NCI-H1694 treated with DMSO at 0.1 percent for 48 hours (cell line): ENCODE measurements at regions not wholly inside any gene's neighbourhood (a gene's known extent, or its start where the extent isn't known, plus 50 kb on each side); places are given as distances from the start of the nearest gene placed in this dataset.
"Not testable (repeated sequence)": the region's sequence is repeated elsewhere in the genome, so short reads cannot be mapped to it uniquely, and the experiment has no call there.

Source experiments
- DNase-seq: peaks from one replicate; lab custom pipeline; 2025; lab: John Stamatoyannopoulos, UW

GRCh38 chr3:77707281-77707680 lies 667.4 kb downstream of the ROBO2 start:
- DNase-seq, result no peak

GRCh38 chr3:77709155-77709554 lies 669.3 kb downstream of the ROBO2 start:
- DNase-seq, result no peak

- no peak for DNase-seq
These were observed 678.4 kb downstream of the ROBO2 start for GRCh38 chr3:77718311-77718710.

GRCh38 chr3:77720460-77720971 lies 680.6 kb downstream of the ROBO2 start:
- DNase-seq, result no peak

DNA sequence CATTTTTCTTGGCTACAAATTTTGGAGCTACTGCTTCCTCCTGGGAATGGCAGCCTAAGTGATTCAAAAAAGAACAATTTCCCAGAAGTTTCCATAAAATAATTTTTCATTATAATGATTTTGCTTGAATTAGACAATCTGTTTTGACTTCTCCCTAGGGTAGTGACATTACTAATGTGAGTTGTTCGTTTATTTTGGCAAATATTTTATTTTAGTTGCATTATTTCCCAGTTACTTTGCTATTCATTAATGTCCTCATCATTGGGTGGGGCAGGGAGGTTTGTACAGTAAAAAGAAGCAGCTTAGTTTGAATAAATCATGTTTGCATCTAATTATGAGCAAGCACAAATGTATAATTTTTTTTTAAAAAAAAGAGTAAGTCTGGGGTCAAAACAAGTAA lies 686.6 kb downstream of the ROBO2 start:
- no peak for DNase-seq

GRCh38 chr3:77746048-77746447 lies 706.1 kb downstream of the ROBO2 start:
- no peak for DNase-seq

DNA sequence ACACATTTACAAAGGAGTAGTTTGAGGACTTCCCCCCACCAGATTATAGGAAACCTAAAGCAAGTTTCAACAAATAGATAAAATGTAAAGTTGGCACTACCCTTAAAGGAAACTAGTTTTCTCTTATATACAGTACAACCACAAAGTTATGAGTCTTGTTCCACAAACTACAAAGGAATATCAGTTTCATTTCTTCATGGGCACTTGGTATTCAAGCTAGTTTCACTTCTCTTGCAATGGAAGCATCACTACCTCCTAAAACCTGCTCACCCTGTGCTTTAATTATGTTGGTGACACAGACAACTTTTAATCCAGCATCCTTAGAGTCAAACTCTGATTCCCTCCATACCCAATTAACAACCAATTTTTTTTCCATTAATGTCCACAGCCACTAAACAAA lies 707.0 kb downstream of the ROBO2 start:
- DNase-seq, result no peak

DNA sequence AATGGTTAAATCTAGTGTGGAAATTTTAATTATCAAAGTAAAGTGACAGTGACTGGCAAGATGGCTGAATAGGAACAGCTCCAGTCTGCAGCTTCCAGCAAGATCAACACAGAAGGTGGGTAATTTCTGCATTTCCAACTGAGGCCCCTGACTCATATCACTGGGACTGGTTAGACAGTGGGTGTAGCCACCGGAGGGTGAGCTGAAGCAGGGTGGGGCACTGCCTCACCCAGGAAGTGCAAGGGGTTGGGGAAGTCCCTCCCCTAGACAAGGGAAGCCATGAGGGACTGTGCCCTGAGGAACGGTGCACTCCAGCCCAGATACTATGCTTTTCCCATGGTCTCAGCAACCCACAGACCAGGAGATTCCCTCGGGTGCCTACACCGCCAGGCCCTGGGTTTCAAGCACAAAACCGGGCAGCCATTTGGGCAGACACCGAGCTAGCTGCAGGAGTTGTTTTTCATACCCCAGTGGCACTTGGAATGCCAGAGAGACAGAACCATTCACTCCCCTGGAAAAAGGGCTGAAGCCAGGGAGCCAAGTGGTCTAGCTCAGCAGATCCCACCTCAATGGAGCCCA lies 716.6 kb downstream of the ROBO2 start:
- not testable (repeated sequence) for DNase-seq

DNA sequence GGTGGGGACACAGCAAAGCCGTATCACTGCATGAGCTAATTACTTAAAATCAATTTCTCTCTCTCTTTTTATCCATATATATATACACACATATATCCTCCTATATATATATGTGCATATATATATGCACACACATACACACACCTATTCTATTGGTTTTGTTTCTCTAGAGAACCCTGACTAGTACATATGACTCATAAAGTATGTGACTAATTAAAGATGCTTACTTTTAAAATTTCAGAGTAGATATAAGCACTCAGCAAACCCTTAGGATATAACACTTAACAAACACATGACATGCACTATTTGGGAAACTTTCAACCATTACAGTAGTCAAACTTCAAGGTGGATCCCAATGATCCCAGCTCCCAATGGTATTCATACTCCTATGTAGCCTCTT lies 732.6 kb downstream of the ROBO2 start:
- DNase-seq, result no peak

GRCh38 chr3:77773084-77773483 lies 733.2 kb downstream of the ROBO2 start:
- no peak for DNase-seq

GRCh38 chr3:77780278-77780996 lies 740.5 kb downstream of the ROBO2 start:
- peak; percentile 3 for DNase-seq

DNA sequence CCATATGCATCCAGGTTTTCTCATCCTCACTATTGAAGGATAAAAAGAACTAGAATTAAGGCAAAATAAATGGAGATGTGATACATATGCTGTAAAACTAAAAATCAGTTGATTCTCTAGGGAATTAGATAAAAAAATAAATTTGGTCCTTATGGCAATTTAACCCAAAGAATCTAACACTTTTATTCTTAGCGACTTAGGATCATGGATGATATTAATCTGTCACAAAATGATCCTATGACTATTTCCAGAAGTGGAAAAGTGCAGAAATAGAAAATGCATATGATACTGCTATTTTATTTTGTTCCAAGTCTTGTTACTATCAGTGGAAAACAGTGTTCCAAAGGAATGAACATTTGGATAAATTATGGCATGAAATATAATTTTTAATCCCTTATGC lies 746.3 kb downstream of the ROBO2 start:
- no peak for DNase-seq

DNA sequence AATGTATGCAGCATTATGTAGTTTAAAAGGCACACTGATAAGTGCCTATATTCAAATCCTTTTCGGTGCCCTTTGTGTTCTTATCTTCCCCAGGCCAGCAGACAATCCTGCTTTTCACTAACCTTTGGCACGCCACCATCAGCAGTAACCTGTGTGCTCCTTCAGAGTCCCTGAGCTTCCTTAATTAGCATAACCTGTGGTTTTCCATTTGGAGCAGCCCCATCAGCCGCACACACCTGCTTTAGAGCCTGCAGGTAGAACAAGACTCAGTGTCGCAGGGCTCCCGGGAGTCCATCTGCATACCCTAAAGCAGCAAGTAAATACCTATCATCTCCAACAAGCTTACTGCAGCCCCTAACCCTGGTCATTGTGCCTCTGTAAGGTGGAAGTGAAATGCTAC lies 755.1 kb downstream of the ROBO2 start:
- DNase-seq, result no peak

DNA sequence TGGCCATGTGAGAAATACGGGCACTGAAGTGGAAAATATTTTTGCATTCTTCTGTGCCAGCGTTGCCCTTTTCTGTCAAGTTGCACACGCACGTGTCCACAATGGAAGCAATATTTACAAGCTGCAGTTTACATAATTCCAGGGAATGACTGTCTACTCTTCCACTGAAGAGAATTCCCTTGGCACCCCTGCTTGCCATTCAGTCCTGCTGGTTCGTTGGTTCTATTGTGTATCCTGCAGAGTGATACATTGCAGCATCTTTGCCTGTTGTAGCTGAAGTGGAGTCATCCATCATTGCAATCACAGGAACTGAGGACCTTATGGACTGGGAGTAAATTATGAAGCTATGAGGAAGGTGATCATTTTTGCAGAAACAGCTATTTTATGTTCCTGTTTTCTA lies 759.4 kb downstream of the ROBO2 start:
- no peak for DNase-seq

DNA sequence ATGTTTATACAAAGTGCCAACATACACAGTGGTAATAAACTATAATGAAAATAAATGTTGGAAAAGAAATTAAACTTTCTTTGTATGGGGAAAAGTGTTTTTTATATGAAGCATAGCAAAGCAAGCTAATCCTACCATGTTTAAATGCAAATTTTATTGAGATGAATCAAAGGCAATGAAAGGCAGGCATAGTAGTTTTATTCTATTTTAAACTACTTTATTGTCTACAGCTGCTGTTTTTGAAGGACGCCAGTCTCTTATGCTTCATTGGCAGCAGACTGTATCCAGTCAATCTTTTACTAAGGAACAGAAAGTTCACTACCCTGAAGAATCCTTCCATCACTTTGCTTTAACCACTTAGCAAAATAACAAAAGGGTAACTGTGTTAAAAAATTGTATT lies 761.0 kb downstream of the ROBO2 start:
- DNase-seq, result no peak

- no peak for DNase-seq
These were observed 767.4 kb downstream of the ROBO2 start for GRCh38 chr3:77807312-77807711.

- no peak for DNase-seq
These were observed 774.9 kb downstream of the ROBO2 start for GRCh38 chr3:77814845-77815244.

GRCh38 chr3:77815467-77815866 lies 775.6 kb downstream of the ROBO2 start:
- DNase-seq, result no peak

DNA sequence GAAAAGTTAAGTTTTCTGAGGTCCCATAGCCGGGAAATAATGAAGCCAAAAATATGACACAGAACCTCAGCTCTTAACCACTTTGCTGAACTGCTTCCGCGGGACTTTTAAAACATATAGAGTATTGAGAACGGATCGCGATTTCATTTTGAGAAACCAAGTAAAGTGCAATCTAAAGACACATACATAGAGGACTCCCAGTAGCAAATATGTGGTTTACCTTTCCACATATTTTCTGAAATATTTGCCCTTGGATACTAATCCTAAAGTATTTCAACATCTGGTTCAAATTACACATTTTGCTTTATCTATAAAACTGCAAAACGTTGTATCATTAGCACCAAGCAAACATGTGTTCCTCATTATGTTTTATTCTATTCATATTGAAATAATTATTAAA lies 776.5 kb downstream of the ROBO2 start:
- no peak for DNase-seq

GRCh38 chr3:77825001-77825827 lies 785.3 kb downstream of the ROBO2 start:
- DNase-seq, result no peak

DNA sequence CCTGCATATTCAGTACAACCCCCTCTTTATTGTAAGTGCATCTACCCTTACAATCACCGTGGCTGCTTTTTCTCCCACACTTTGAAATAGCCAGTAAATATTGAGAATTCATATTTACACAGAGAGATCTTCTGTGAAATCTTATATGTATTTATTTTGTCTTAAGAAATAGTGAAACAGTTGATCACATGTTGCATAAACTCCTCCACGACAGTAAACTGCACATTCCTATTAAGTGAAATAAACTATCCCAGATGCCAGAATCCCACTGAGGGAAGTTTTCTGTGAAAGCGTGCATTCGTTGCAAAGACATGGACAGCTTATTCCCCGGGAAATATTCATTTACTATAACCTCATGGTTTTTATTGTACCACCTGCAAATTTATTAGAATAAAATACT lies 796.0 kb downstream of the ROBO2 start:
- no peak for DNase-seq

DNA sequence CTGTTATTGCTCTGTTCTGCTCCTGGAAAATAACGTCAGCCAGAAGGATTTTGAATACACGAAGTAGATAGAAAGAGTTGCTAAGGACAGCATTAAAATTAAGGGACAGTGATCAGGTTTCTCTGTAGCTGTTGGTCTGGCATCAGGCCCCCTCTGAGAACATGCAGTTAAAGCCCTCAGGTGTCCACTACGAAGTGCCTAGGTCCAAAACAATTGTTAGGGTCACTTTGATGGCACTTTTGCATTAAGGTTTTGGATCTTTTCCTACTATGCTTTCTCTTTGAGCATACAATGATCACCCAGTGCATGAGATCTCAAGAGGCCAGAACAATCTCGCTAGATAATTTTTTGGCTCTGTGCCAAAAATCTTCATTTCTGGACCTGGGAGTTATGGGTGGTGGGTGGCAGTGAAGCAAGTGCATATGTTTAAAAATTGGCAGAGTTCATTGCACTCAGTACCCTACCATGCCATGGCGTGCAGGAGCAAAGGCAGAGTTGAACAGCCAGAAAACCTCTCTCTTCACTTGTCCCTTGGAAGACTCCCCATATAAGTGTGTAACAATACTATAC lies 797.6 kb downstream of the ROBO2 start:
- no peak for DNase-seq

DNA sequence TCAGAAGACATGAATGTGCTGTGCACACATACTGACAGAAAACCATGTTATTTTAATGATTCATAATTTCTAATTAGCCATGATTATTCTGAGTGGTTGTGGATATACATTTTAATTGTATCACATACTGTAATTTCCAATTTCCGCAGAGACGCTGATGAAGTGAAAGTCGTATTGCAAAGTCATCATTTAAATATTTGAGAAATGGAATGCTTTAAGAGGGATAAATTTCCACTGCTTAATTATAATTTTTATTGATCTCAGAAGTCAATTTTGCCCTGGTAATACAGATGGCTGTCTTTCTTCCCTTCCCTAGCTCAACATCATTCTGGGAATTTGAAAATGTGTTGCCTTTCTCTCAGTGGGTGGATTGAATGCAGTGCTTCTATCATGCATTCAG lies 819.3 kb downstream of the ROBO2 start:
- DNase-seq, result no peak
